SU-DHL-6 (cell line): ENCODE measurements at regions not wholly inside any gene's neighbourhood (a gene's known extent, or its start where the extent isn't known, plus 50 kb on each side); places are given as distances from the start of the nearest gene placed in this dataset.

Source experiments
- EZH2phosphoT487 ChIP-seq: fragments of 200-600 bp; sonication (generic), shearing (Covaris generic); conservative IDR thresholded peaks from 2 replicates; pipeline ENCODE4 v1.6.1; 2018; ENCODE audit warnings: mild to moderate bottlenecking, antibody characterized with exemption, low read length, moderate library complexity, mixed read lengths
- TF ChIP-seq, protein P1 (sequence below): fragments of 200-600 bp; sonication (generic); IDR thresholded peaks from one replicate; pipeline ENCODE4 v1.5.1; 2017; ENCODE audit warnings: antibody characterized with exemption, mild to moderate bottlenecking, low read length, moderate library complexity; ENCODE audit not compliant: insufficient read depth, poor library complexity, severe bottlenecking

- TF ChIP-seq, protein P1, sequence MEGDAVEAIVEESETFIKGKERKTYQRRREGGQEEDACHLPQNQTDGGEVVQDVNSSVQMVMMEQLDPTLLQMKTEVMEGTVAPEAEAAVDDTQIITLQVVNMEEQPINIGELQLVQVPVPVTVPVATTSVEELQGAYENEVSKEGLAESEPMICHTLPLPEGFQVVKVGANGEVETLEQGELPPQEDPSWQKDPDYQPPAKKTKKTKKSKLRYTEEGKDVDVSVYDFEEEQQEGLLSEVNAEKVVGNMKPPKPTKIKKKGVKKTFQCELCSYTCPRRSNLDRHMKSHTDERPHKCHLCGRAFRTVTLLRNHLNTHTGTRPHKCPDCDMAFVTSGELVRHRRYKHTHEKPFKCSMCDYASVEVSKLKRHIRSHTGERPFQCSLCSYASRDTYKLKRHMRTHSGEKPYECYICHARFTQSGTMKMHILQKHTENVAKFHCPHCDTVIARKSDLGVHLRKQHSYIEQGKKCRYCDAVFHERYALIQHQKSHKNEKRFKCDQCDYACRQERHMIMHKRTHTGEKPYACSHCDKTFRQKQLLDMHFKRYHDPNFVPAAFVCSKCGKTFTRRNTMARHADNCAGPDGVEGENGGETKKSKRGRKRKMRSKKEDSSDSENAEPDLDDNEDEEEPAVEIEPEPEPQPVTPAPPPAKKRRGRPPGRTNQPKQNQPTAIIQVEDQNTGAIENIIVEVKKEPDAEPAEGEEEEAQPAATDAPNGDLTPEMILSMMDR: no peak
- TF ChIP-seq EZH2phosphoT487: no peak
These were observed 156.6 kb downstream of the RPS24 start for GRCh38 chr10:78190051-78190825.
